Activated naive CD8-positive, alpha-beta T cell treated with anti-CD3 and anti-CD28 coated beads, Interleukin-2, amount 10 ng/mL, durations not matched to agents 7 days and 5 days (primary cell): ENCODE measurements at regions not wholly inside any gene's neighbourhood (a gene's known extent, or its start where the extent isn't known, plus 50 kb on each side); places are given as distances from the start of the nearest gene placed in this dataset.

ENCODE experiments used
- ATAC-seq: fragments of 150-1000 bp; cut with Tn5 transposase; one replicate; pipeline ENCODE4 v1.10.0; 2021; ENCODE audit warnings: low read depth, moderate library complexity
- POLR2A ChIA-PET: fragments of 350-600 bp; sonication (Branson Sonifier 250); formaldehyde crosslinking; loops from one replicate; lab custom pipeline; 2021; ENCODE audit warnings: antibody characterized with exemption; lab: Charles Lee
- DNase-seq: peaks from one replicate; pipeline ENCODE4 v3.0.0; 2021
- H3K27ac Mint-ChIP-seq: one replicate; pipeline ENCODE4 v1.8.0; 2022; ENCODE audit warnings: mild to moderate bottlenecking, mixed read lengths
- H3K27me3 Mint-ChIP-seq: one replicate; pipeline ENCODE4 v1.8.0; 2022; ENCODE audit warnings: mild to moderate bottlenecking, moderate library complexity, mixed read lengths
- H3K36me3 Mint-ChIP-seq: one replicate; pipeline ENCODE4 v1.8.0; 2021; ENCODE audit warnings: mild to moderate bottlenecking, mixed read lengths
- H3K4me1 Mint-ChIP-seq: one replicate; pipeline ENCODE4 v1.8.0; 2021; ENCODE audit warnings: mixed read lengths
- H3K4me3 Mint-ChIP-seq: one replicate; pipeline ENCODE4 v1.8.0; 2022; ENCODE audit warnings: mild to moderate bottlenecking, moderate library complexity, mixed read lengths
- H3K9me3 Mint-ChIP-seq: one replicate; pipeline ENCODE4 v1.8.0; 2021; ENCODE audit warnings: mixed read lengths

- POLR2A ChIA-PET, result no interaction called here
- DNase-seq (no peak), ATAC-seq (no peak)
- H3K27me3 Mint-ChIP-seq, result no peaks in the 10 kb centered on the region
- no peaks in the 10 kb centered on the region for H3K36me3 Mint-ChIP-seq
- no peaks in the 10 kb centered on the region for H3K4me1 Mint-ChIP-seq
- no peak overlapping the region for H3K27ac Mint-ChIP-seq
- no peaks in the 10 kb centered on the region for H3K9me3 Mint-ChIP-seq
- no peak overlapping the region for H3K4me3 Mint-ChIP-seq
Observed at GRCh38 chr18:56185126-56185525, 453.3 kb downstream of the TXNL1 start.

- Mint-ChIP-seq H3K4me1 (no peaks in the 10 kb centered on the region), H3K27ac (no peak overlapping the region), H3K4me3 (no peak overlapping the region), H3K36me3 (no peaks in the 10 kb centered on the region), H3K27me3 (no peaks in the 10 kb centered on the region), H3K9me3 (peaks cover 1% of the 10 kb centered on the region)
- POLR2A ChIA-PET, result no interaction called here
- no peak for DNase-seq
- ATAC-seq, result no peak
Observed at GRCh38 chr18:56176751-56177150, 461.6 kb downstream of the TXNL1 start.

- no peak for DNase-seq
- no peaks in the 10 kb centered on the region for H3K4me1 Mint-ChIP-seq
- H3K4me3 Mint-ChIP-seq, result no peak overlapping the region
- ATAC-seq, result no peak
- no peaks in the 10 kb centered on the region for H3K36me3 Mint-ChIP-seq
- H3K27ac Mint-ChIP-seq, result no peak overlapping the region
- H3K9me3 Mint-ChIP-seq, result peaks cover 1% of the 10 kb centered on the region
- POLR2A ChIA-PET, result no interaction called here
- H3K27me3 Mint-ChIP-seq, result no peaks in the 10 kb centered on the region
Observed at GRCh38 chr18:56175330-56176001, 462.9 kb downstream of the TXNL1 start.

GRCh38 chr18:56173542-56174220 is 464.7 kb downstream of the TXNL1 start:
- POLR2A ChIA-PET, result no interaction called here
- Mint-ChIP-seq H3K27me3 (no peaks in the 10 kb centered on the region), H3K4me1 (no peaks in the 10 kb centered on the region), H3K4me3 (no peak overlapping the region), H3K36me3 (no peaks in the 10 kb centered on the region), H3K27ac (no peak overlapping the region), H3K9me3 (no peaks in the 10 kb centered on the region)
- no peak for ATAC-seq
- DNase-seq, result no peak

- Mint-ChIP-seq H3K27ac (no peak overlapping the region), H3K9me3 (no peaks in the 10 kb centered on the region), H3K27me3 (no peaks in the 10 kb centered on the region), H3K4me1 (no peaks in the 10 kb centered on the region), H3K36me3 (no peaks in the 10 kb centered on the region), H3K4me3 (no peak overlapping the region)
- POLR2A ChIA-PET, result no interaction called here
- DNase-seq, result no peak
- no peak for ATAC-seq
Observed at GRCh38 chr18:56172527-56172926, 465.9 kb downstream of the TXNL1 start.

- H3K36me3 Mint-ChIP-seq, result no peaks in the 10 kb centered on the region
- no peaks in the 10 kb centered on the region for H3K27me3 Mint-ChIP-seq
- no peak overlapping the region for H3K4me3 Mint-ChIP-seq
- H3K9me3 Mint-ChIP-seq, result no peaks in the 10 kb centered on the region
- H3K27ac Mint-ChIP-seq, result no peak overlapping the region
- ATAC-seq (no peak), DNase-seq (no peak)
- POLR2A ChIA-PET, result no interaction called here
- no peaks in the 10 kb centered on the region for H3K4me1 Mint-ChIP-seq
Observed at GRCh38 chr18:56171848-56172247, 466.5 kb downstream of the TXNL1 start.

- no peaks in the 10 kb centered on the region for H3K4me1 Mint-ChIP-seq
- no peaks in the 10 kb centered on the region for H3K27me3 Mint-ChIP-seq
- H3K27ac Mint-ChIP-seq, result no peak overlapping the region
- H3K36me3 Mint-ChIP-seq, result no peaks in the 10 kb centered on the region
- POLR2A ChIA-PET, result no interaction called here
- no peak for ATAC-seq
- H3K9me3 Mint-ChIP-seq, result no peaks in the 10 kb centered on the region
- DNase-seq, result no peak
- no peak overlapping the region for H3K4me3 Mint-ChIP-seq
Observed at GRCh38 chr18:56168049-56168781, 470.2 kb downstream of the TXNL1 start.

GRCh38 chr18:56167366-56167765 is 471.0 kb downstream of the TXNL1 start:
- POLR2A ChIA-PET, result no interaction called here
- Mint-ChIP-seq H3K36me3 (no peaks in the 10 kb centered on the region), H3K27me3 (no peaks in the 10 kb centered on the region), H3K9me3 (no peaks in the 10 kb centered on the region), H3K27ac (no peak overlapping the region), H3K4me3 (no peak overlapping the region), H3K4me1 (no peaks in the 10 kb centered on the region)
- ATAC-seq (no peak), DNase-seq (no peak)

- no peaks in the 10 kb centered on the region for H3K4me1 Mint-ChIP-seq
- H3K36me3 Mint-ChIP-seq, result no peaks in the 10 kb centered on the region
- no peak overlapping the region for H3K4me3 Mint-ChIP-seq
- H3K9me3 Mint-ChIP-seq, result no peaks in the 10 kb centered on the region
- no peak overlapping the region for H3K27ac Mint-ChIP-seq
- POLR2A ChIA-PET, result no interaction called here
- no peak for DNase-seq
- ATAC-seq, result no peak
- no peaks in the 10 kb centered on the region for H3K27me3 Mint-ChIP-seq
Observed at GRCh38 chr18:56166914-56167313, 471.5 kb downstream of the TXNL1 start.

GRCh38 chr18:56165601-56166355 is 472.6 kb downstream of the TXNL1 start:
- DNase-seq (no peak), ATAC-seq (no peak)
- POLR2A ChIA-PET, result no interaction called here
- Mint-ChIP-seq H3K9me3 (no peaks in the 10 kb centered on the region), H3K4me3 (no peak overlapping the region), H3K4me1 (no peaks in the 10 kb centered on the region), H3K36me3 (no peaks in the 10 kb centered on the region), H3K27me3 (no peaks in the 10 kb centered on the region), H3K27ac (no peak overlapping the region)

GRCh38 chr18:56162311-56163265 is 475.8 kb downstream of the TXNL1 start:
- Mint-ChIP-seq H3K9me3 (no peaks in the 10 kb centered on the region), H3K27ac (no peak overlapping the region), H3K4me3 (no peak overlapping the region), H3K36me3 (no peaks in the 10 kb centered on the region), H3K27me3 (no peaks in the 10 kb centered on the region), H3K4me1 (no peaks in the 10 kb centered on the region)
- POLR2A ChIA-PET, result no interaction called here
- no peak for ATAC-seq
- DNase-seq, result no peak

GRCh38 chr18:56161566-56162260 is 476.7 kb downstream of the TXNL1 start:
- H3K27ac Mint-ChIP-seq, result no peak overlapping the region
- no peak for ATAC-seq
- no peaks in the 10 kb centered on the region for H3K36me3 Mint-ChIP-seq
- H3K9me3 Mint-ChIP-seq, result no peaks in the 10 kb centered on the region
- no peak for DNase-seq
- no peaks in the 10 kb centered on the region for H3K27me3 Mint-ChIP-seq
- H3K4me1 Mint-ChIP-seq, result no peaks in the 10 kb centered on the region
- H3K4me3 Mint-ChIP-seq, result no peak overlapping the region
- POLR2A ChIA-PET, result no interaction called here
